WI38 (cell line): ENCODE measurements at regions not wholly inside any gene's neighbourhood (a gene's known extent, or its start where the extent isn't known, plus 50 kb on each side); places are given as distances from the start of the nearest gene placed in this dataset.

Source experiments
- H3K4me3 ChIP-seq: 2 replicates; pipeline ENCODE4 v1.5.1; 2011; ENCODE audit warnings: low read depth, mild to moderate bottlenecking, control low read depth, low read length
- CTCF ChIP-seq: IDR thresholded peaks from 2 replicates; pipeline ENCODE4 v1.5.1; 2012; ENCODE audit warnings: low read depth, mild to moderate bottlenecking, control low read depth, low read length

GRCh38 chr12:124478416-124478815 is 89.0 kb downstream of the NCOR2 start:
- TF ChIP-seq CTCF: no peak
- H3K4me3 ChIP-seq: no peak overlapping the region

- no peak for TF ChIP-seq CTCF
- no peak overlapping the region for H3K4me3 ChIP-seq
Measured at GRCh38 chr12:124477107-124477915, 90.1 kb downstream of the NCOR2 start.

GRCh38 chr12:124476011-124476400 is 91.4 kb downstream of the NCOR2 start:
- H3K4me3 ChIP-seq: no peak overlapping the region
- no peak for TF ChIP-seq CTCF

- no peak overlapping the region for H3K4me3 ChIP-seq
- TF ChIP-seq CTCF: no peak
Measured at GRCh38 chr12:124475295-124476010, 92.0 kb downstream of the NCOR2 start.

GRCh38 chr12:124474709-124475108 is 92.7 kb downstream of the NCOR2 start:
- no peak overlapping the region for H3K4me3 ChIP-seq
- no peak for TF ChIP-seq CTCF

- no peak for TF ChIP-seq CTCF
- no peak overlapping the region for H3K4me3 ChIP-seq
Measured at GRCh38 chr12:124472690-124473279, 94.6 kb downstream of the NCOR2 start.

- no peak overlapping the region for H3K4me3 ChIP-seq
- TF ChIP-seq CTCF: no peak
Measured at GRCh38 chr12:124471828-124472227, 95.6 kb downstream of the NCOR2 start.
